ENCODE measurements at regions not wholly inside any gene's neighbourhood (a gene's known extent, or its start where the extent isn't known, plus 50 kb on each side); places are given as distances from the start of the nearest gene placed in this dataset.

DNA sequence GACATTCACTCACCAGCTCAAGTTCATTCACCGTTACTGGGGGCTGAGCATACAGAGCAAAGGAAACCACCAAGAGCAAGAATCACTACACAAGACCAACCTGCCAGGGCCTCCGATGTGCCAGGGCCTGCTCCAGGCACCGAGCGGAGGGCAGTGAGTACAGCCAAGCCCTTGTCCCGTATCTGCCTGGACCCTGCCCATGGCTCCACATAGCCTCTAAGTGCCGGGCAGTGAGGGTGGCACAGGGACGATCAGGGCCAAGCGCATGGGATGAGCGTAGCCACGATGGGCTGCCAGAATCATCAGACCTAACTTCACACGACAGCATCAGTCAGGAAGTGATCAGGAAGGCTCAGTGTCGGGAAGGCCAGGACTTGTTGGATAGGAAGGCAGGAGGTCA, 199.6 kb downstream of the BCL11B start:
- Mint-ChIP-seq H3K36me3 (ENCODE audit: low read depth) (no peaks in the 10 kb centered on the region), H3K4me1 (no peaks in the 10 kb centered on the region), H3K9me3 (peaks cover 2% of the 10 kb centered on the region), H3K27ac (no peak overlapping the region), H3K4me3 (no peak overlapping the region), H3K27me3 (no peaks in the 10 kb centered on the region)
- no peak for DNase-seq
- intact Hi-C loops (cut with micrococcal nuclease) = no loop called here
- CTCF ChIA-PET = no interaction called here
- ATAC-seq (ENCODE audit: low read depth) = no peak
- TF ChIP-seq, protein P1, sequence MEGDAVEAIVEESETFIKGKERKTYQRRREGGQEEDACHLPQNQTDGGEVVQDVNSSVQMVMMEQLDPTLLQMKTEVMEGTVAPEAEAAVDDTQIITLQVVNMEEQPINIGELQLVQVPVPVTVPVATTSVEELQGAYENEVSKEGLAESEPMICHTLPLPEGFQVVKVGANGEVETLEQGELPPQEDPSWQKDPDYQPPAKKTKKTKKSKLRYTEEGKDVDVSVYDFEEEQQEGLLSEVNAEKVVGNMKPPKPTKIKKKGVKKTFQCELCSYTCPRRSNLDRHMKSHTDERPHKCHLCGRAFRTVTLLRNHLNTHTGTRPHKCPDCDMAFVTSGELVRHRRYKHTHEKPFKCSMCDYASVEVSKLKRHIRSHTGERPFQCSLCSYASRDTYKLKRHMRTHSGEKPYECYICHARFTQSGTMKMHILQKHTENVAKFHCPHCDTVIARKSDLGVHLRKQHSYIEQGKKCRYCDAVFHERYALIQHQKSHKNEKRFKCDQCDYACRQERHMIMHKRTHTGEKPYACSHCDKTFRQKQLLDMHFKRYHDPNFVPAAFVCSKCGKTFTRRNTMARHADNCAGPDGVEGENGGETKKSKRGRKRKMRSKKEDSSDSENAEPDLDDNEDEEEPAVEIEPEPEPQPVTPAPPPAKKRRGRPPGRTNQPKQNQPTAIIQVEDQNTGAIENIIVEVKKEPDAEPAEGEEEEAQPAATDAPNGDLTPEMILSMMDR (IDR thresholded peaks at IDR 0.05) = no peak
- POLR2A ChIA-PET = no interaction called here

DNA sequence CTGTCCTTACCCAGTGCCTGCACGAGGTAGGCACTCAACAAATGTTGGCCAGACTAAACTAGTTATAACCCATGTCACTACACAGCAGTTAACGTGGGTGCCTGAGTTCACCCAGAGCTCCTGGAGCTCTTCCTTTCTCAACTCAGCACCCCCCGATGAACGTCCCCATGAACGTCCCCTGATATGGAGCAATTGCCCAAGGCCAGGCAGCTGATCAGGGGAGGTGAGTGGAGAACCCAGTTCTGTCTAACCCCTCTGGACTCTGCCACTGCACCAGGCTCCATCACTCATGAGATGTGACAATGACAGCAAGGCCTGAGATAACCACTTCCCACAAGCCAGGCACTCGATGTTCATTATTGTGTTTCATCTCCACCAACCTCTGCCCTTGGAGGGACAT, 199.0 kb downstream of the BCL11B start:
- ATAC-seq (ENCODE audit: low read depth) = no peak
- Mint-ChIP-seq H3K36me3 (ENCODE audit: low read depth) (no peaks in the 10 kb centered on the region), H3K4me1 (no peaks in the 10 kb centered on the region), H3K9me3 (peaks cover 2% of the 10 kb centered on the region), H3K27me3 (no peaks in the 10 kb centered on the region), H3K27ac (no peak overlapping the region), H3K4me3 (no peak overlapping the region)
- DNase-seq = no peak
- ChIA-PET CTCF (no interaction called here), POLR2A (no interaction called here)
- intact Hi-C loops (cut with micrococcal nuclease) = no loop called here
- TF ChIP-seq, protein P1 (IDR thresholded peaks at IDR 0.05) = no peak

DNA sequence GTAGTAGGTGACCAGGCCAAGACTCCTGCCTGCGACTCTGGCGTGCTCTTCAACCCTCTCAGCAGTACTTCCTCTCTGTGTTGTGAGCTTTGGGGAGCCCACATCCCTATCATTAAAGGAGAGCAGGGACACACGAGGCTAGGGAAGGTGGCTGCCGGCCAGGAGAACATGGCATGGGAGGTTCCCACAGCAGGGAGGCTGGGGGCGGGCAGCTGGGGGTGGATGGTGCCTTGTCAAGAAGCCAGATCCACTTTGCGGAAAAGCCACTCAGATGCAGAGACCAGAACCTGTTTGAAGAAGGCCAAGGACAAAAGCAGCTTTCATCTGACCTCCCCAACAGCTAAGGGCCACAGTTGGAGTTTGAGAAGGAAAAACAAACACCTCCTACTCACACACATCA, 198.6 kb downstream of the BCL11B start:
- H3K27me3 Mint-ChIP-seq = no peaks in the 10 kb centered on the region
- peaks cover 2% of the 10 kb centered on the region for H3K9me3 Mint-ChIP-seq
- H3K27ac Mint-ChIP-seq = no peak overlapping the region
- no peak overlapping the region for H3K4me3 Mint-ChIP-seq
- H3K4me1 Mint-ChIP-seq = no peaks in the 10 kb centered on the region
- TF ChIP-seq, protein P1 (IDR thresholded peaks at IDR 0.05) = no peak
- intact Hi-C loops (cut with micrococcal nuclease) = no loop called here
- CTCF ChIA-PET = no interaction called here
- H3K36me3 Mint-ChIP-seq (ENCODE audit: low read depth) = no peaks in the 10 kb centered on the region
- ATAC-seq (ENCODE audit: low read depth) (no peak), DNase-seq (no peak)
- POLR2A ChIA-PET = no interaction called here

DNA sequence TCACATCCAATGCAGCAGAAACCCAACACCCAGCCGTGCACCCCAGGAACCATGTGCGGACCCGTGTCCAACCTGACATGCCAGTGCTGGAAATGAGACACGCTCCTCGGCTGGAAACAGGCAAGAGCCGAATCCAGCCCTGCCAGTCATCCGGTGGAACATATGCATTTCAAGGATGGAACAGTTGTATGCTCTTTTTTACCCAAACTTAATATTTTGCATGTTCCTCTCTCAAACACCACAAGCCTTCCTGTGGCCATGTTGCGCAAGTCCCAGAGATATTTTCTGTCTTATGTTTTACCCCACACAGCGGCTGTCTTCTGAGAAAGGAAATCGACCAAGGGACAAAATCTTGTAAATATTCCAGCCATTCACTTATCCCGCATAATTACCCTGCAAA, 196.9 kb downstream of the BCL11B start:
- Mint-ChIP-seq H3K36me3 (ENCODE audit: low read depth) (no peaks in the 10 kb centered on the region), H3K27me3 (no peaks in the 10 kb centered on the region), H3K4me3 (no peak overlapping the region), H3K27ac (no peak overlapping the region), H3K9me3 (peaks cover 2% of the 10 kb centered on the region), H3K4me1 (no peaks in the 10 kb centered on the region)
- ChIA-PET POLR2A (no interaction called here), CTCF (no interaction called here)
- DNase-seq (no peak), ATAC-seq (ENCODE audit: low read depth) (no peak)
- TF ChIP-seq, protein P1 (IDR thresholded peaks at IDR 0.05) = no peak
- intact Hi-C loops (cut with micrococcal nuclease) = no loop called here

DNA sequence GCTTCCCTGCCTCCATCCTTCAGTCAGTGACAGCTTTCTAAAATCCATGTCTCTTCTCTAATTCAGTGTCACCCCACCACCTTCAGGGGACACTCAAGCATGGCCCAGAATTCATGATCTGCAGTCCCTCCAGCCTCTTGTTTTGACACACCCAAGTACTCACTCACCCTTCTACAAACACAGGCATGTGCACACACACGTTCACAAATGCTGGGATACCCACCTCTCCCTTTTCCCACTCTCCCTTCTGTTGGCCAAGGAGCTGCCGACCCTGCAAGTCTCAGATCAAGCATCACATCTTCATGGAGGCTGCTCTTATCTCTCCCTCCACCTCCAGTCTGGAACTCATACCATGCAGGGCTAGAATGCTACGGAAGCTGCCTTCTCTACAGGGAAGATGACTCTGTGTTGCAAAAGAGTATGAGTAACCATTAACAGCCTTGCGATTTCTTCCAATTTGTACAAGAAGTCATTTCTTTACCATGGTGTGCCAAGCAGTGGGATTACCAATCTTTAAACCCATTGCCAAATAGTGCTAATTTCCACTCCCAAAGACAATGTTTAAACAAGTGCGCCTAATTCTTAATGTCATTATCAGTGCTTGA, 196.1 kb downstream of the BCL11B start:
- Mint-ChIP-seq H3K4me1 (no peaks in the 10 kb centered on the region), H3K27me3 (no peaks in the 10 kb centered on the region), H3K4me3 (no peak overlapping the region), H3K36me3 (ENCODE audit: low read depth) (no peaks in the 10 kb centered on the region), H3K9me3 (no peaks in the 10 kb centered on the region), H3K27ac (no peak overlapping the region)
- ATAC-seq (ENCODE audit: low read depth) (no peak), DNase-seq (no peak)
- ChIA-PET POLR2A (no interaction called here), CTCF (no interaction called here)
- TF ChIP-seq, protein P1 (IDR thresholded peaks at IDR 0.05) = no peak
- intact Hi-C loops (cut with micrococcal nuclease) = no loop called here

Measured in activated B cell treated with CpG ODN at 0.5 μM for 24 hours (primary cell).